Stomach (tissue), 8 donors: ENCODE measurements at regions not wholly inside any gene's neighbourhood (a gene's known extent, or its start where the extent isn't known, plus 50 kb on each side); places are given as distances from the start of the nearest gene placed in this dataset.
"Not testable (repeated sequence)": the region's sequence is repeated elsewhere in the genome, so short reads cannot be mapped to it uniquely, and the experiment has no call there.

Experiments used
- DNase-seq, 2 donors: peaks; one replicate each; pipeline versions ENCODE4 v3.0.0 to v3.0.0-alpha.2; 2013 to 2019
- H3K27ac ChIP-seq, 5 donors: fragments of 200-600 bp in 4 of 5; sonication (generic) in 4 of 5; one replicate each; pipeline ENCODE4 v1.5.1; 2013 to 2019; ENCODE audit warnings: mild to moderate bottlenecking in 1 of 5, moderate library complexity in 1 of 5
- H3K27me3 ChIP-seq, 3 donors: fragments of 200-600 bp; sonication (generic); one replicate each; pipeline ENCODE4 v1.5.1; 2017 to 2019; ENCODE audit warnings: mixed run types in 1 of 3
- H3K36me3 ChIP-seq, 4 donors: fragments of 200-600 bp; sonication (generic); 1 replicate in 3 of 4; 2 replicates in 1 of 4; pipeline ENCODE4 v1.5.1; 2016 to 2019
- H3K4me1 ChIP-seq, 4 donors: fragments of 200-600 bp; sonication (generic); one replicate each; pipeline ENCODE4 v1.5.1; 2016 to 2019
- H3K4me3 ChIP-seq, 4 donors: fragments of 200-600 bp; sonication (generic) in 3 of 4; one replicate each; pipeline ENCODE4 v1.5.1; 2016 to 2019; ENCODE audit warnings: mild to moderate bottlenecking in 1 of 4
- H3K9me3 ChIP-seq, 4 donors: fragments of 200-600 bp; sonication (generic); one replicate each; pipeline ENCODE4 v1.5.1; 2016 to 2019
- EP300 ChIP-seq: sonication (generic); formaldehyde crosslinking; IDR thresholded peaks from one replicate; pipeline ENCODE4 v1.6.1; 2017; ENCODE audit warnings: antibody characterized with exemption
- POLR2A ChIP-seq, 4 donors: fragments of 450-650 bp; IDR thresholded peaks; one replicate each; pipeline ENCODE4 v1.6.1; 2016; ENCODE audit warnings: antibody characterized with exemption in 4 of 4, control low read depth in 2 of 4, mild to moderate bottlenecking in 1 of 4, moderate library complexity in 1 of 4
- POLR2AphosphoS5 ChIP-seq, 3 donors: sonication (generic); formaldehyde crosslinking; IDR thresholded peaks; one replicate each; pipeline ENCODE4 v1.6.1; 2016; ENCODE audit warnings: antibody characterized with exemption in 3 of 3
- WGBS, 5 donors: extraction: QIAGEN DNeasy Blood & Tissue Kit in 3 of 5; methylation state at CpG; one replicate each; pipeline versions ENCODE4 v1.1.5 to v1.1.7; 2013 to 2018; 5-methylcytosine and 5-hydroxymethylcytosine counted together
- intact Hi-C: fragments of 100-400 bp; cut with DNase I; formaldehyde crosslinking; loops from one replicate; pipeline ENCODE4 v1.15.1; 2023; ENCODE audit warnings: low total_unique reads
- TF ChIP-seq, protein P1 (sequence below), 7 experiments: fragments of 450-650 bp in 4 of 7; fragments of 200-600 bp in 3 of 7; sonication (generic) in 3 of 7; IDR thresholded peaks; one replicate each; pipeline ENCODE4 v1.5.1; 2016 to 2019; ENCODE audit warnings: antibody characterized with exemption in 7 of 7, control low read depth in 2 of 7, mild to moderate bottlenecking in 1 of 7
- donor health status: healthy with polysubstance abuse.
- donor health status: Bipolar disorder and iron deficiency.
- donor health status: healthy.

- intact Hi-C loops, result no loop called here
- no peak overlapping the region for H3K4me3 ChIP-seq
- no peaks in the 10 kb centered on the region for H3K36me3 ChIP-seq
- TF ChIP-seq, protein P1, sequence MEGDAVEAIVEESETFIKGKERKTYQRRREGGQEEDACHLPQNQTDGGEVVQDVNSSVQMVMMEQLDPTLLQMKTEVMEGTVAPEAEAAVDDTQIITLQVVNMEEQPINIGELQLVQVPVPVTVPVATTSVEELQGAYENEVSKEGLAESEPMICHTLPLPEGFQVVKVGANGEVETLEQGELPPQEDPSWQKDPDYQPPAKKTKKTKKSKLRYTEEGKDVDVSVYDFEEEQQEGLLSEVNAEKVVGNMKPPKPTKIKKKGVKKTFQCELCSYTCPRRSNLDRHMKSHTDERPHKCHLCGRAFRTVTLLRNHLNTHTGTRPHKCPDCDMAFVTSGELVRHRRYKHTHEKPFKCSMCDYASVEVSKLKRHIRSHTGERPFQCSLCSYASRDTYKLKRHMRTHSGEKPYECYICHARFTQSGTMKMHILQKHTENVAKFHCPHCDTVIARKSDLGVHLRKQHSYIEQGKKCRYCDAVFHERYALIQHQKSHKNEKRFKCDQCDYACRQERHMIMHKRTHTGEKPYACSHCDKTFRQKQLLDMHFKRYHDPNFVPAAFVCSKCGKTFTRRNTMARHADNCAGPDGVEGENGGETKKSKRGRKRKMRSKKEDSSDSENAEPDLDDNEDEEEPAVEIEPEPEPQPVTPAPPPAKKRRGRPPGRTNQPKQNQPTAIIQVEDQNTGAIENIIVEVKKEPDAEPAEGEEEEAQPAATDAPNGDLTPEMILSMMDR (IDR thresholded peaks at IDR 0.05), result no peak
- no peak for TF ChIP-seq POLR2A (IDR thresholded peaks at IDR 0.05)
- no peak for TF ChIP-seq POLR2AphosphoS5 (IDR thresholded peaks at IDR 0.05)
- no peak for TF ChIP-seq EP300
- no peak overlapping the region for H3K27ac ChIP-seq
- WGBS, 5 donors, result 83 to 94% (median 88%) methylated on average over 9 of the region's 9 CpGs
- no peaks in the 10 kb centered on the region for H3K4me1 ChIP-seq
- no peak for DNase-seq
- H3K9me3 ChIP-seq, result no peaks in the 10 kb centered on the region
- no peaks in the 10 kb centered on the region for H3K27me3 ChIP-seq
Measured at GRCh38 chr2:224151680-224152310, 112.7 kb upstream of the SERPINE2 start.

DNA sequence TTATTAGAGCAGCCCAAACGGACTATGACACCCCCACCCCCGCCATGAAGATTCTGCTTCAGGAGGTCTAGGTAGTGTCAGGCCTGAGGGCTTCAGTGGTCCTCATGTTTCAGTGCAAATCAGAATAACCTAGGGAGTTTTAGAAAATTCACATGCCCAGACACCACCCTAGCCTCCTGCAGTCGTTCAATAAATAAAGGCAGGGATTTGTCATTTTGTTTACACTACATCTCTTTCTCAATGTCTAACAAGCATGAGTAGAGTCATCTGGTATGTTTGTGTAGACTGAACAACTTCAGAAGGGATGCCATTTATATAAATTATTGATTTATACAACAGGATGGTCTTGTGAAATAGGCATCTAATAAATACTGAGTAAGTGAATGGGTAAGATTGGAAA is 112.1 kb upstream of the SERPINE2 start:
- H3K9me3 ChIP-seq, result no peaks in the 10 kb centered on the region
- no peaks in the 10 kb centered on the region for H3K4me1 ChIP-seq
- intact Hi-C loops, result no loop called here
- 61 to 78% (median 63%) methylated on average over 3 of the region's 3 CpGs for WGBS, 5 donors
- TF ChIP-seq EP300, result no peak
- TF ChIP-seq, protein P1 (IDR thresholded peaks at IDR 0.05), result no peak
- no peak for TF ChIP-seq POLR2AphosphoS5 (IDR thresholded peaks at IDR 0.05)
- TF ChIP-seq POLR2A (IDR thresholded peaks at IDR 0.05), result no peak
- H3K27ac ChIP-seq, result no peak overlapping the region
- DNase-seq, result no peak
- H3K36me3 ChIP-seq, result no peaks in the 10 kb centered on the region
- no peaks in the 10 kb centered on the region for H3K27me3 ChIP-seq
- H3K4me3 ChIP-seq, result no peak overlapping the region

- H3K27ac ChIP-seq, H3K4me3 ChIP-seq, DNase-seq, H3K4me1 ChIP-seq, H3K27me3 ChIP-seq, H3K36me3 ChIP-seq, intact Hi-C loops, H3K9me3 ChIP-seq: not testable (repeated sequence)
- WGBS, 5 donors, result 86 to 95% (median 90%) methylated on average over 5 of the region's 5 CpGs
Measured at GRCh38 chr2:224148058-224148457, 109.0 kb upstream of the SERPINE2 start.

DNA sequence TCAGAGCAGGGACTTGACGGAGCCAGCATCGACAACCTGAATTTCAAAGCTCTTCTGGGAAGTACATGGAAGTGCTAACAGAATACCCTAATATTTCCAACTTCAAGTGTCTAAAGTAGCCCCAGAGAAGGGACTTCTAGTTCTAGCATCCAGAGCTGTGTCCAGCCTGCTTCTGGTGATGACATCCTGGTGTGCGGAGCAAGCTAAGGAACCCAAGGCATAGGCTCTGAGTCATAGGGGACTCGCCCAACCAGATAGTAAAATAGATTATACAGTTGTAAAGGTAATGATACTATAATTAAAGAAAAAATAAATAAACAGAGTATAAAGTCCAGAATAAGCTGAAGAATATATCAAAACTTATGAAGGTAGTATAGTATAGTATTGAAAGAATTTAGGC is 108.1 kb upstream of the SERPINE2 start:
- no peaks in the 10 kb centered on the region for H3K4me1 ChIP-seq
- H3K9me3 ChIP-seq, result no peaks in the 10 kb centered on the region
- no peak overlapping the region for H3K27ac ChIP-seq
- peaks cover 0 to 2% (median 0%) of the 10 kb centered on the region in 3 donors for H3K27me3 ChIP-seq
- TF ChIP-seq EP300 (no peak), POLR2A (IDR thresholded peaks at IDR 0.05) (no peak), POLR2AphosphoS5 (IDR thresholded peaks at IDR 0.05) (no peak)
- TF ChIP-seq, protein P1 (IDR thresholded peaks at IDR 0.05), result no peak
- intact Hi-C loops, result no loop called here
- H3K4me3 ChIP-seq, result no peak overlapping the region
- WGBS, 5 donors, result 85 to 91% (median 87%) methylated on average over 4 of the region's 4 CpGs
- DNase-seq, result peak in 1 of 2 donors; percentile 27
- H3K36me3 ChIP-seq, result no peaks in the 10 kb centered on the region

GRCh38 chr2:224146356-224147160 is 107.5 kb upstream of the SERPINE2 start:
- no peaks in the 10 kb centered on the region for H3K4me1 ChIP-seq
- DNase-seq, result no peak
- no peaks in the 10 kb centered on the region for H3K9me3 ChIP-seq
- intact Hi-C loops, result no loop called here
- H3K27ac ChIP-seq, result no peak overlapping the region
- no peak for TF ChIP-seq POLR2AphosphoS5 (IDR thresholded peaks at IDR 0.05)
- no peak for TF ChIP-seq EP300
- TF ChIP-seq POLR2A (IDR thresholded peaks at IDR 0.05), result no peak
- TF ChIP-seq, protein P1 (IDR thresholded peaks at IDR 0.05), result no peak
- no peak overlapping the region for H3K4me3 ChIP-seq
- no peaks in the 10 kb centered on the region for H3K36me3 ChIP-seq
- 68 to 79% (median 72%) methylated on average over 6 of the region's 6 CpGs for WGBS, 5 donors
- peaks cover 0 to 7% (median 0%) of the 10 kb centered on the region in 3 donors for H3K27me3 ChIP-seq
